ENCODE measurements at regions not wholly inside any gene's neighbourhood (a gene's known extent, or its start where the extent isn't known, plus 50 kb on each side); places are given as distances from the start of the nearest gene placed in this dataset.

GRCh38 chr2:118431586-118431985 is 343.3 kb downstream of the INSIG2 start:
- CTCF ChIA-PET, result no interaction called here
- intact Hi-C loops (cut with micrococcal nuclease; ENCODE audit: unreplicated experiment), result no loop called here
- TF ChIP-seq ZNF384 (IDR thresholded peaks at IDR 0.05; ENCODE audit: borderline replicate concordance, low read depth, low read length) (no peak), YBX1 (IDR thresholded peaks at IDR 0.05) (no peak), ZNF207 (IDR thresholded peaks at IDR 0.05; ENCODE audit: borderline replicate concordance) (no peak), ZNF274 (IDR thresholded peaks at IDR 0.05; ENCODE audit: insufficient read depth, insufficient read length) (no peak), E2F4 (IDR thresholded peaks at IDR 0.05; ENCODE audit: low read depth, low read length) (no peak), ASH2L (IDR thresholded peaks at IDR 0.05; ENCODE audit: borderline replicate concordance, low read depth) (no peak), SMC3 (IDR thresholded peaks at IDR 0.05; ENCODE audit: borderline replicate concordance, low read length) (no peak), ZBTB33 (IDR thresholded peaks at IDR 0.05) (no peak), ETV6 (conservative IDR thresholded peaks at IDR 0.05 in 1 of 2, IDR thresholded peaks at IDR 0.05 in 1 of 2; ENCODE audit: borderline replicate concordance in 1 of 2, low read depth in 1 of 2) (no peak), POLR2A (IDR thresholded peaks at IDR 0.05; ENCODE audit: low read depth, low read length) (no peak), ZBTB40 (IDR thresholded peaks at IDR 0.05; ENCODE audit: borderline replicate concordance) (no peak), DPF2 (IDR thresholded peaks at IDR 0.05) (no peak), STAT3 (IDR thresholded peaks at IDR 0.05; ENCODE audit: low read depth, low read length) (no peak), CREB1 (IDR thresholded peaks at IDR 0.05; ENCODE audit: low read depth) (no peak), POU2F2 (IDR thresholded peaks at IDR 0.05; ENCODE audit: borderline replicate concordance, low read depth, low read length) (no peak), SMARCA5 (IDR thresholded peaks at IDR 0.05) (no peak), IRF4 (IDR thresholded peaks at IDR 0.05; ENCODE audit: low read depth, low read length) (no peak), JUNB (IDR thresholded peaks at IDR 0.05) (no peak), IKZF2 (IDR thresholded peaks at IDR 0.05) (no peak)
- Histone ChIP-seq H3K36me3 (ENCODE audit: control insufficient read depth in 2 of 2, insufficient read depth in 2 of 2, low read length in 1 of 2) (no peaks in the 10 kb centered on the region), H3K9ac (ENCODE audit: control insufficient read depth, insufficient read depth, low read length) (no peak overlapping the region), H3K4me3 (no peak overlapping the region), H3K4me2 (ENCODE audit: control insufficient read depth, insufficient read depth) (no peak overlapping the region), H4K20me1 (ENCODE audit: control insufficient read depth, insufficient read depth) (no peaks in the 10 kb centered on the region), H3K27ac (ENCODE audit: control insufficient read depth, insufficient read depth) (no peak overlapping the region), H2AFZ (ENCODE audit: control insufficient read depth, low read depth, low read length) (no peak overlapping the region), H3K27me3 (replicated peaks in 1 of 2; ENCODE audit: control insufficient read depth in 2 of 2, insufficient read depth in 2 of 2, low read length in 1 of 2) (no peaks in the 10 kb centered on the region), H3K4me1 (ENCODE audit: control insufficient read depth, insufficient read depth, low read length) (no peaks in the 10 kb centered on the region), H3K9me3 (replicated peaks; ENCODE audit: control insufficient read depth, insufficient read depth, low read length) (no peaks in the 10 kb centered on the region), H3K79me2 (ENCODE audit: control insufficient read depth, insufficient read depth, low read length) (no peaks in the 10 kb centered on the region)
- SMC1A ChIA-PET (ENCODE audit: uncharacterized antibody, unreplicated experiment), result no interaction called here
- FAIRE-seq, result no peak
- ATAC-seq, result no peak
- in situ Hi-C loops (cut with MboI), result no loop called here
- 55% methylated on average over 6 of the region's 6 CpGs for WGBS (ENCODE audit: insufficient coverage, insufficient replicate concordance, low lambda C conversion rate, missing lambda C conversion rate)
- DNase-seq (ENCODE audit: low read depth, low spot score), result no peak
- RAD21 ChIA-PET (ENCODE audit: unreplicated experiment), result no interaction called here
- BruUV-seq (replicated peaks), result no TSS peak
- POLR2A ChIA-PET, result no interaction called here

Data from GM12878 (cell line).